ENCODE measurements at regions not wholly inside any gene's neighbourhood (a gene's known extent, or its start where the extent isn't known, plus 50 kb on each side); places are given as distances from the start of the nearest gene placed in this dataset.

- TF ChIP-seq REST (tag by site-specific recombination; IDR thresholded peaks at IDR 0.05) (no peak), ZNF274 (IDR thresholded peaks at IDR 0.05; ENCODE audit: low read length) (no peak), ZNF274 (tag by site-specific recombination; IDR thresholded peaks at IDR 0.05; ENCODE audit: borderline replicate concordance) (no peak), TCF7L2 (IDR thresholded peaks at IDR 0.05; ENCODE audit: borderline replicate concordance, low read depth, low read length) (no peak), ZNF26 (tag by site-specific recombination; IDR thresholded peaks at IDR 0.05) (no peak), CTCF (tag by site-specific recombination; IDR thresholded peaks at IDR 0.05) (no peak), ZBTB20 (tag by site-specific recombination; IDR thresholded peaks at IDR 0.05) (no peak), AEBP2 (tag by site-specific recombination; IDR thresholded peaks at IDR 0.05; ENCODE audit: borderline replicate concordance) (no peak), ZNF514 (tag by site-specific recombination; IDR thresholded peaks at IDR 0.05) (no peak), GLI2 (tag by site-specific recombination; IDR thresholded peaks at IDR 0.05; ENCODE audit: borderline replicate concordance, low read depth) (no peak), ZFP3 (tag by site-specific recombination; IDR thresholded peaks at IDR 0.05; ENCODE audit: low read depth) (no peak), ZNF707 (tag by site-specific recombination; IDR thresholded peaks at IDR 0.05) (no peak), ZNF362 (tag by site-specific recombination; IDR thresholded peaks at IDR 0.05) (no peak), YY2 (tag by site-specific recombination; IDR thresholded peaks at IDR 0.05) (no peak)
Measured at GRCh38 chr13:22618002-22618401, 562.8 kb upstream of the SGCG start.
